Activated naive CD8-positive, alpha-beta T cell treated with anti-CD3 and anti-CD28 coated beads, Interleukin-2, amount 50 U/mL, for 24 hours (primary cell): ENCODE measurements at regions not wholly inside any gene's neighbourhood (a gene's known extent, or its start where the extent isn't known, plus 50 kb on each side); places are given as distances from the start of the nearest gene placed in this dataset.
A peak's percentile ranks its signal among the peaks of the same experiment; 100 is the strongest.
"Not testable (repeated sequence)": the region's sequence is repeated elsewhere in the genome, so short reads cannot be mapped to it uniquely, and the experiment has no call there.

Source experiments
- ATAC-seq: fragments of 150-1000 bp; cut with Tn5 transposase; one replicate; pipeline ENCODE4 v1.10.0; 2021
- DNase-seq: peaks from one replicate; pipeline ENCODE4 v3.0.0; 2021
- H3K27ac Mint-ChIP-seq: one replicate; pipeline ENCODE4 v1.8.0; 2021; ENCODE audit warnings: mild to moderate bottlenecking, mixed read lengths
- H3K27me3 Mint-ChIP-seq: one replicate; pipeline ENCODE4 v1.8.0; 2021; ENCODE audit warnings: mixed read lengths
- H3K36me3 Mint-ChIP-seq: one replicate; pipeline ENCODE4 v1.8.0; 2021; ENCODE audit warnings: low read depth, mixed read lengths
- H3K4me1 Mint-ChIP-seq: one replicate; pipeline ENCODE4 v1.8.0; 2021; ENCODE audit warnings: mixed read lengths
- H3K4me3 Mint-ChIP-seq: one replicate; pipeline ENCODE4 v1.8.0; 2021; ENCODE audit warnings: mild to moderate bottlenecking, moderate library complexity, mixed read lengths
- H3K9me3 Mint-ChIP-seq: one replicate; pipeline ENCODE4 v1.8.0; 2021; ENCODE audit warnings: mixed read lengths

GRCh38 chr2:83339942-83340341 lies 1119.1 kb downstream of the SUCLG1 start:
- peaks cover 13% of the 10 kb centered on the region for H3K9me3 Mint-ChIP-seq
- not testable (repeated sequence) for H3K27me3 Mint-ChIP-seq, H3K36me3 Mint-ChIP-seq, H3K27ac Mint-ChIP-seq, H3K4me3 Mint-ChIP-seq, H3K4me1 Mint-ChIP-seq
- DNase-seq: peak; percentile 2
- peak; percentile 15 for ATAC-seq

GRCh38 chr2:83331810-83332209 lies 1127.3 kb downstream of the SUCLG1 start:
- Mint-ChIP-seq H3K4me1 (no peaks in the 10 kb centered on the region), H3K27ac (no peak overlapping the region), H3K36me3 (no peaks in the 10 kb centered on the region), H3K9me3 (peaks cover 4% of the 10 kb centered on the region), H3K4me3 (no peak overlapping the region), H3K27me3 (no peaks in the 10 kb centered on the region)
- DNase-seq: no peak
- ATAC-seq: no peak

- Mint-ChIP-seq H3K9me3 (no peaks in the 10 kb centered on the region), H3K27me3 (no peaks in the 10 kb centered on the region), H3K27ac (no peak overlapping the region), H3K4me1 (no peaks in the 10 kb centered on the region), H3K4me3 (no peak overlapping the region), H3K36me3 (no peaks in the 10 kb centered on the region)
- ATAC-seq: no peak
- no peak for DNase-seq
Measured at GRCh38 chr2:83323038-83323437, 1136.0 kb downstream of the SUCLG1 start.

GRCh38 chr2:83320053-83320452 lies 1139.0 kb downstream of the SUCLG1 start:
- Mint-ChIP-seq H3K27ac (no peak overlapping the region), H3K4me3 (no peak overlapping the region), H3K4me1 (no peaks in the 10 kb centered on the region), H3K9me3 (no peaks in the 10 kb centered on the region), H3K27me3 (no peaks in the 10 kb centered on the region), H3K36me3 (no peaks in the 10 kb centered on the region)
- ATAC-seq (no peak), DNase-seq (no peak)

- H3K36me3 Mint-ChIP-seq: no peaks in the 10 kb centered on the region
Measured at GRCh38 chr2:83305758-83306378, 1153.2 kb downstream of the SUCLG1 start.

GRCh38 chr2:83291083-83291482 lies 1168.0 kb downstream of the SUCLG1 start:
- DNase-seq (no peak), ATAC-seq (no peak)
- H3K9me3 Mint-ChIP-seq: no peaks in the 10 kb centered on the region
- H3K27me3 Mint-ChIP-seq: no peaks in the 10 kb centered on the region
- H3K27ac Mint-ChIP-seq: no peak overlapping the region
- H3K36me3 Mint-ChIP-seq: no peaks in the 10 kb centered on the region
- H3K4me3 Mint-ChIP-seq: no peak overlapping the region
- H3K4me1 Mint-ChIP-seq: no peaks in the 10 kb centered on the region

More at GRCh38 chr2:83305758-83306378, 1153.2 kb downstream of the SUCLG1 start:
- Mint-ChIP-seq H3K27me3 (no peaks in the 10 kb centered on the region), H3K27ac (no peak overlapping the region), H3K9me3 (peaks cover 7% of the 10 kb centered on the region), H3K4me1 (no peaks in the 10 kb centered on the region), H3K4me3 (no peak overlapping the region)
- no peak for DNase-seq
- ATAC-seq: no peak

GRCh38 chr2:83282841-83283240 lies 1176.2 kb downstream of the SUCLG1 start:
- H3K36me3 Mint-ChIP-seq: no peaks in the 10 kb centered on the region
- no peak overlapping the region for H3K27ac Mint-ChIP-seq
- no peak for DNase-seq
- no peak overlapping the region for H3K4me3 Mint-ChIP-seq
- peaks cover 3% of the 10 kb centered on the region for H3K9me3 Mint-ChIP-seq
- no peaks in the 10 kb centered on the region for H3K4me1 Mint-ChIP-seq
- no peaks in the 10 kb centered on the region for H3K27me3 Mint-ChIP-seq
- ATAC-seq: no peak

- Mint-ChIP-seq H3K4me3 (no peak overlapping the region), H3K9me3 (peaks cover 3% of the 10 kb centered on the region), H3K27ac (no peak overlapping the region), H3K4me1 (no peaks in the 10 kb centered on the region), H3K36me3 (no peaks in the 10 kb centered on the region), H3K27me3 (no peaks in the 10 kb centered on the region)
- DNase-seq (no peak), ATAC-seq (no peak)
Measured at GRCh38 chr2:83282043-83282795, 1176.9 kb downstream of the SUCLG1 start.

GRCh38 chr2:83280391-83280790 lies 1178.7 kb downstream of the SUCLG1 start:
- ATAC-seq: no peak
- Mint-ChIP-seq H3K4me1 (no peaks in the 10 kb centered on the region), H3K9me3 (peaks cover 3% of the 10 kb centered on the region), H3K27me3 (no peaks in the 10 kb centered on the region), H3K27ac (no peak overlapping the region), H3K4me3 (no peak overlapping the region), H3K36me3 (no peaks in the 10 kb centered on the region)
- no peak for DNase-seq

GRCh38 chr2:83273322-83273721 lies 1185.8 kb downstream of the SUCLG1 start:
- Mint-ChIP-seq H3K27me3 (no peaks in the 10 kb centered on the region), H3K9me3 (no peaks in the 10 kb centered on the region), H3K36me3 (no peaks in the 10 kb centered on the region), H3K4me3 (no peak overlapping the region), H3K4me1 (no peaks in the 10 kb centered on the region), H3K27ac (no peak overlapping the region)
- DNase-seq: no peak
- ATAC-seq: no peak

- H3K4me1 Mint-ChIP-seq: no peaks in the 10 kb centered on the region
- H3K36me3 Mint-ChIP-seq: no peaks in the 10 kb centered on the region
- DNase-seq (no peak), ATAC-seq (no peak)
- no peaks in the 10 kb centered on the region for H3K27me3 Mint-ChIP-seq
- H3K9me3 Mint-ChIP-seq: peaks cover 10% of the 10 kb centered on the region
- H3K27ac Mint-ChIP-seq: no peak overlapping the region
- H3K4me3 Mint-ChIP-seq: no peak overlapping the region
Measured at GRCh38 chr2:83261591-83262136, 1197.4 kb downstream of the SUCLG1 start.

GRCh38 chr2:83253848-83254247 lies 1205.2 kb downstream of the SUCLG1 start:
- peaks cover 23% of the 10 kb centered on the region for H3K9me3 Mint-ChIP-seq
- no peaks in the 10 kb centered on the region for H3K4me1 Mint-ChIP-seq
- H3K27ac Mint-ChIP-seq: no peak overlapping the region
- H3K4me3 Mint-ChIP-seq: no peak overlapping the region
- ATAC-seq: no peak
- no peaks in the 10 kb centered on the region for H3K27me3 Mint-ChIP-seq
- no peaks in the 10 kb centered on the region for H3K36me3 Mint-ChIP-seq
- no peak for DNase-seq

- Mint-ChIP-seq H3K9me3 (peaks cover 17% of the 10 kb centered on the region), H3K36me3 (no peaks in the 10 kb centered on the region), H3K27me3 (no peaks in the 10 kb centered on the region), H3K4me1 (no peaks in the 10 kb centered on the region), H3K4me3 (no peak overlapping the region), H3K27ac (no peak overlapping the region)
- DNase-seq (no peak), ATAC-seq (no peak)
Measured at GRCh38 chr2:83251321-83251872, 1207.7 kb downstream of the SUCLG1 start.

GRCh38 chr2:83245806-83246537 lies 1213.1 kb downstream of the SUCLG1 start:
- H3K4me1 Mint-ChIP-seq, DNase-seq, H3K27me3 Mint-ChIP-seq, H3K9me3 Mint-ChIP-seq, H3K27ac Mint-ChIP-seq, ATAC-seq, H3K36me3 Mint-ChIP-seq, H3K4me3 Mint-ChIP-seq: not testable (repeated sequence)
